ENCODE measurements at regions not wholly inside any gene's neighbourhood (a gene's known extent, or its start where the extent isn't known, plus 50 kb on each side); places are given as distances from the start of the nearest gene placed in this dataset.

- CTCF ChIA-PET: no interaction called here
- H3K27ac Mint-ChIP-seq: no peak overlapping the region
- no peak for DNase-seq (ENCODE audit: low spot score)
- no peak for TF ChIP-seq ATF6 (CRISPR knock-in tag; IDR thresholded peaks at IDR 0.05)
- no peak for TF ChIP-seq PRDM15 (CRISPR knock-in tag; IDR thresholded peaks at IDR 0.05)
- TF ChIP-seq GTF2I (CRISPR knock-in tag; conservative IDR thresholded peaks at IDR 0.05): no peak
- no peak for TF ChIP-seq E2F1 (CRISPR knock-in tag; IDR thresholded peaks at IDR 0.05)
- no peak for TF ChIP-seq ZNF532 (CRISPR knock-in tag; IDR thresholded peaks at IDR 0.05; ENCODE audit: borderline replicate concordance)
- TF ChIP-seq PREB (CRISPR knock-in tag; IDR thresholded peaks at IDR 0.05; ENCODE audit: borderline replicate concordance): no peak
- TF ChIP-seq ATF1 (CRISPR knock-in tag; IDR thresholded peaks at IDR 0.05): no peak
- TF ChIP-seq ERG (CRISPR knock-in tag; IDR thresholded peaks at IDR 0.05): no peak
- TF ChIP-seq SOX15 (CRISPR knock-in tag; IDR thresholded peaks at IDR 0.05): no peak
- no peak for TF ChIP-seq ATF2 (CRISPR knock-in tag; IDR thresholded peaks at IDR 0.05; ENCODE audit: borderline replicate concordance, low read depth)
- no peak for TF ChIP-seq USF2 (CRISPR knock-in tag; IDR thresholded peaks at IDR 0.05)
- TF ChIP-seq ZNF219 (CRISPR knock-in tag; IDR thresholded peaks at IDR 0.05; ENCODE audit: borderline replicate concordance): no peak
- TF ChIP-seq ZNF396 (CRISPR knock-in tag; IDR thresholded peaks at IDR 0.05; ENCODE audit: borderline replicate concordance): no peak
- TF ChIP-seq ARID4B (CRISPR knock-in tag; IDR thresholded peaks at IDR 0.05; ENCODE audit: borderline replicate concordance): no peak
- TF ChIP-seq SP1 (CRISPR knock-in tag; conservative IDR thresholded peaks at IDR 0.05): no peak
Observed at GRCh38 chr6:104579310-104579863, 280.3 kb downstream of the HACE1 start.

More at GRCh38 chr6:104579310-104579863, 280.3 kb downstream of the HACE1 start:
- Mint-ChIP-seq H3K4me1 (peaks cover 12% of the 10 kb centered on the region), H3K27me3 (ENCODE audit: low read depth) (no peaks in the 10 kb centered on the region), H3K9me3 (peaks cover 10% of the 10 kb centered on the region), H3K4me3 (no peak overlapping the region), H3K36me3 (no peaks in the 10 kb centered on the region)
- peak; percentile 61 for ATAC-seq
- POLR2A ChIA-PET: no interaction called here

All from WTC11 (cell line).